Bronchial epithelial cell (primary cell): ENCODE measurements at regions not wholly inside any gene's neighbourhood (a gene's known extent, or its start where the extent isn't known, plus 50 kb on each side); places are given as distances from the start of the nearest gene placed in this dataset.
A peak's percentile ranks its signal among the peaks of the same experiment; 100 is the strongest.

Experiments
- DNase-seq: peaks from one replicate; pipeline ENCODE4 v3.0.0-alpha.2; 2010; ENCODE audit warnings: low read depth
- FAIRE-seq: peaks from 2 replicates; lab custom pipeline; 2011; peaks lifted over from hg19 to GRCh38; lab: Jason Lieb, UNC
- H3K27me3 ChIP-seq: 2 replicates; pipeline ENCODE4 v1.5.1; 2011; ENCODE audit warnings: low read length; ENCODE audit not compliant: control insufficient read depth, insufficient read depth
- H3K36me3 ChIP-seq: 2 replicates; pipeline ENCODE4 v1.5.1; 2011; ENCODE audit warnings: low read length; ENCODE audit not compliant: control insufficient read depth, insufficient read depth
- H3K4me3 ChIP-seq: 2 replicates; pipeline ENCODE4 v1.5.1; 2011; ENCODE audit warnings: mild to moderate bottlenecking, low read depth, low read length, control low read depth
- CTCF ChIP-seq: IDR thresholded peaks from 2 replicates; pipeline ENCODE4 v1.5.1; 2011; ENCODE audit warnings: mild to moderate bottlenecking, moderate library complexity, low read length, control low read depth, inconsistent platforms; ENCODE audit not compliant: insufficient read depth, severe bottlenecking

DNA sequence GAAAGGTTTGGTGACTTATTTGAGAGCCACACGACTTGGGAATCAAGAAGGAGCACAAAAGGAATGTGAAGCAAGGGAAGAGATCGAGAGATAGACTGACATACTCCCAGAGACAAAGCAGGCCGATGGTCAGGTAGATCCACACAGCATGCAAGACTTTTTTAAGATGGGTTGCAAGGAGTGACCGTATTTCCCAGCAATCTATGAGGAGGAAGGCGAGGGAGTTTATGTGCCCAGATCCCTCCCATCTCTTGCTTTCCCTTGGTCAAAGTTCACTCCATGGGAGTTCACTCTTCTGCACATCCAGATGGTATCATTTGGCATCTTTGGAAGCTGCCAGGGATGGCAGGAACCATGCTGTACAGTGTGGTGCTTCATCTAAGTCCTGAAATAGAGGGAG lies 148.9 kb downstream of the RMI1 start:
- no peak overlapping the region for H3K4me3 ChIP-seq
- DNase-seq (no peak), FAIRE-seq (peak; percentile 77)
- no peaks in the 10 kb centered on the region for H3K27me3 ChIP-seq
- no peak for TF ChIP-seq CTCF
- H3K36me3 ChIP-seq, result no peaks in the 10 kb centered on the region

DNA sequence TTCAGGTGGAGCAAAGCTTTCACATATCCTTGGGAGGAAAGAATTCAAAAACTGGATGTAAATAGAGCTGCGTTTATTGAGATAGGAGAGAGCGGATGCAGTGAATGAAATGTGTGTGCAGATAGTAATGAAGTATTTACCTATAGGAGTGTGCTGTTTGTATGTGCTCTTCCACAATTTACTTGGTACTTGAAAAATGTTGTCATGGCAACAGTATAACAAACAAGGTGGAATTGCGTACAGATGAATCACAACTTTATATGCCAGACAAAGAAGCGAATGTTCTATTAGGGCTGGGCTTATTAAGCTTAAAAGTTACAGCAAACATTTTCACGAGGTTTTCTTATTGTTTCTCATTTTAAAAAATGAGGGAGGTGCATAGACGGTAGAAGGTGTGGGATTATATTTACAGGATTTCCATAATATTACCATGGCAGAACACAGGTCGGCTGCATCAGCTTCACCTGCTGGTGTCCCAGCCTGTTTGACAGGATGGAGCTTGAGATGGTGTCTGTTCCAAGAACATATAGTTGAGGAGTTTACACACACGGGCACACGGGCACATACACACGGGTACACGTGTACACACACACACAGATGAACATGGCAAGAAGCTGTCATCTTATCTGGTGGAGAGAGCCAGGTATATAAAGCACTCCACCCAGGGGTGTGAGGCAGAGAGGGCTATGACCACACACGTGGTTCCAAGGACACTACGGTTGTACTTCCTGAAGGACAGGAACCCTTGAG lies 155.7 kb downstream of the RMI1 start:
- DNase-seq (peak; percentile 95), FAIRE-seq (no peak)
- Histone ChIP-seq H3K27me3 (peaks cover 3% of the 10 kb centered on the region), H3K36me3 (no peaks in the 10 kb centered on the region), H3K4me3 (no peak overlapping the region)
- no peak for TF ChIP-seq CTCF

- TF ChIP-seq CTCF, result no peak
- Histone ChIP-seq H3K27me3 (peaks cover 10% of the 10 kb centered on the region), H3K4me3 (no peak overlapping the region), H3K36me3 (no peaks in the 10 kb centered on the region)
- peak; percentile 91 for DNase-seq
- no peak for FAIRE-seq
These were observed 157.4 kb downstream of the RMI1 start for GRCh38 chr9:84137968-84138367.

- FAIRE-seq, result no peak
- no peak for TF ChIP-seq CTCF
- H3K27me3 ChIP-seq, result peaks cover 10% of the 10 kb centered on the region
These were observed 157.9 kb downstream of the RMI1 start for GRCh38 chr9:84138541-84138940.

GRCh38 chr9:84139296-84140070 lies 158.9 kb downstream of the RMI1 start:
- DNase-seq (peak; percentile 38), FAIRE-seq (no peak)
- TF ChIP-seq CTCF, result no peak
- no peak overlapping the region for H3K4me3 ChIP-seq
- H3K27me3 ChIP-seq, result peaks cover 10% of the 10 kb centered on the region
- no peaks in the 10 kb centered on the region for H3K36me3 ChIP-seq

More at GRCh38 chr9:84138541-84138940, 157.9 kb downstream of the RMI1 start:
- Histone ChIP-seq H3K4me3 (no peak overlapping the region), H3K36me3 (no peaks in the 10 kb centered on the region)
- no peak for DNase-seq
